GM04503 (cell line): ENCODE measurements at regions not wholly inside any gene's neighbourhood (a gene's known extent, or its start where the extent isn't known, plus 50 kb on each side); places are given as distances from the start of the nearest gene placed in this dataset.

Source experiments
- DNase-seq: peaks from one replicate; pipeline ENCODE4 v3.0.0-alpha.2; 2012; ENCODE audit warnings: low read depth

GRCh38 chr2:123002660-123003248 lies 1022.3 kb upstream of the CNTNAP5 start:
- no peak for DNase-seq

- no peak for DNase-seq
Measured at GRCh38 chr2:123015186-123015585, 1009.9 kb upstream of the CNTNAP5 start.

GRCh38 chr2:123035541-123035940 lies 989.5 kb upstream of the CNTNAP5 start:
- no peak for DNase-seq

GRCh38 chr2:123036300-123036699 lies 988.8 kb upstream of the CNTNAP5 start:
- no peak for DNase-seq

GRCh38 chr2:123040506-123040905 lies 984.6 kb upstream of the CNTNAP5 start:
- no peak for DNase-seq

- no peak for DNase-seq
Measured at GRCh38 chr2:123043458-123043857, 981.6 kb upstream of the CNTNAP5 start.

- no peak for DNase-seq
Measured at GRCh38 chr2:123045713-123046112, 979.4 kb upstream of the CNTNAP5 start.

- DNase-seq = no peak
Measured at GRCh38 chr2:123047186-123047585, 977.9 kb upstream of the CNTNAP5 start.

- DNase-seq = no peak
Measured at GRCh38 chr2:123051136-123051535, 974.0 kb upstream of the CNTNAP5 start.

- DNase-seq = no peak
Measured at GRCh38 chr2:123061534-123061933, 963.6 kb upstream of the CNTNAP5 start.

GRCh38 chr2:123073371-123073770 lies 951.7 kb upstream of the CNTNAP5 start:
- no peak for DNase-seq

- no peak for DNase-seq
Measured at GRCh38 chr2:123073956-123074355, 951.1 kb upstream of the CNTNAP5 start.

- no peak for DNase-seq
Measured at GRCh38 chr2:123077101-123077500, 948.0 kb upstream of the CNTNAP5 start.

GRCh38 chr2:123080331-123080730 lies 944.8 kb upstream of the CNTNAP5 start:
- DNase-seq = no peak

- no peak for DNase-seq
Measured at GRCh38 chr2:123085484-123085883, 939.6 kb upstream of the CNTNAP5 start.

- DNase-seq = no peak
Measured at GRCh38 chr2:123086613-123087385, 938.3 kb upstream of the CNTNAP5 start.

- no peak for DNase-seq
Measured at GRCh38 chr2:123091471-123091870, 933.6 kb upstream of the CNTNAP5 start.

- DNase-seq = no peak
Measured at GRCh38 chr2:123093199-123093598, 931.9 kb upstream of the CNTNAP5 start.

- no peak for DNase-seq
Measured at GRCh38 chr2:123095219-123095835, 929.8 kb upstream of the CNTNAP5 start.

- no peak for DNase-seq
Measured at GRCh38 chr2:123098619-123099018, 926.5 kb upstream of the CNTNAP5 start.

- DNase-seq = no peak
Measured at GRCh38 chr2:123101434-123101833, 923.7 kb upstream of the CNTNAP5 start.

- no peak for DNase-seq
Measured at GRCh38 chr2:123103902-123104301, 921.2 kb upstream of the CNTNAP5 start.

GRCh38 chr2:123116595-123116994 lies 908.5 kb upstream of the CNTNAP5 start:
- DNase-seq = no peak
